Astrocyte of the cerebellum (primary cell): ENCODE measurements at regions not wholly inside any gene's neighbourhood (a gene's known extent, or its start where the extent isn't known, plus 50 kb on each side); places are given as distances from the start of the nearest gene placed in this dataset.

Experiments
- DNase-seq: peaks from one replicate; pipeline ENCODE4 v3.0.0-alpha.2; 2011; ENCODE audit warnings: low read depth
- H3K4me3 ChIP-seq: 2 replicates; pipeline ENCODE4 v1.5.1; 2011; ENCODE audit warnings: mild to moderate bottlenecking, low read depth, low read length, moderate library complexity
- CTCF ChIP-seq: IDR thresholded peaks from 2 replicates; pipeline ENCODE4 v1.5.1; 2012; ENCODE audit warnings: low read length, low read depth, moderate library complexity, mild to moderate bottlenecking; ENCODE audit errors: missing control alignments
- in situ Hi-C: cut with HindIII; loops from 2 replicates; pipeline ENCODE4 v1.10.0; 2017; ENCODE audit warnings: low sequenced_read_pairs

- no peak overlapping the region for H3K4me3 ChIP-seq
- DNase-seq: no peak
- no peak for TF ChIP-seq CTCF
- in situ Hi-C loops: no loop called here
Measured at GRCh38 chr2:57753636-57754035, 293.0 kb upstream of the VRK2 start.

GRCh38 chr2:57758686-57759085 is 287.9 kb upstream of the VRK2 start:
- in situ Hi-C loops: no loop called here
- no peak for TF ChIP-seq CTCF

GRCh38 chr2:57759131-57759530 is 287.5 kb upstream of the VRK2 start:
- DNase-seq: no peak
- no peak for TF ChIP-seq CTCF
- in situ Hi-C loops: no loop called here
- no peak overlapping the region for H3K4me3 ChIP-seq

More at GRCh38 chr2:57758686-57759085, 287.9 kb upstream of the VRK2 start:
- H3K4me3 ChIP-seq: no peak overlapping the region
- no peak for DNase-seq

GRCh38 chr2:57759822-57760300 is 286.7 kb upstream of the VRK2 start:
- peak; percentile 97 for TF ChIP-seq CTCF
- in situ Hi-C loops: no loop called here
- H3K4me3 ChIP-seq: peak overlapping the region; percentile 28
- peak; percentile 61 for DNase-seq

- in situ Hi-C loops: no loop called here
- H3K4me3 ChIP-seq: peak overlapping the region; percentile 28
- TF ChIP-seq CTCF: no peak
- DNase-seq: no peak
Measured at GRCh38 chr2:57760381-57760801, 286.2 kb upstream of the VRK2 start.

GRCh38 chr2:57776916-57777315 is 269.7 kb upstream of the VRK2 start:
- TF ChIP-seq CTCF: no peak
- no peak for DNase-seq
- no peak overlapping the region for H3K4me3 ChIP-seq
- in situ Hi-C loops: no loop called here

- in situ Hi-C loops: no loop called here
- DNase-seq: no peak
- H3K4me3 ChIP-seq: no peak overlapping the region
- no peak for TF ChIP-seq CTCF
Measured at GRCh38 chr2:57782587-57782986, 264.0 kb upstream of the VRK2 start.
